GM18861 (cell line): ENCODE measurements at regions not wholly inside any gene's neighbourhood (a gene's known extent, or its start where the extent isn't known, plus 50 kb on each side); places are given as distances from the start of the nearest gene placed in this dataset.

Experiments used
- ATAC-seq: cut with Tn5 transposase; IDR thresholded peaks from one replicate; pipeline ENCODE4 v1.9.1; 2021; ENCODE audit not compliant: unreplicated experiment

DNA sequence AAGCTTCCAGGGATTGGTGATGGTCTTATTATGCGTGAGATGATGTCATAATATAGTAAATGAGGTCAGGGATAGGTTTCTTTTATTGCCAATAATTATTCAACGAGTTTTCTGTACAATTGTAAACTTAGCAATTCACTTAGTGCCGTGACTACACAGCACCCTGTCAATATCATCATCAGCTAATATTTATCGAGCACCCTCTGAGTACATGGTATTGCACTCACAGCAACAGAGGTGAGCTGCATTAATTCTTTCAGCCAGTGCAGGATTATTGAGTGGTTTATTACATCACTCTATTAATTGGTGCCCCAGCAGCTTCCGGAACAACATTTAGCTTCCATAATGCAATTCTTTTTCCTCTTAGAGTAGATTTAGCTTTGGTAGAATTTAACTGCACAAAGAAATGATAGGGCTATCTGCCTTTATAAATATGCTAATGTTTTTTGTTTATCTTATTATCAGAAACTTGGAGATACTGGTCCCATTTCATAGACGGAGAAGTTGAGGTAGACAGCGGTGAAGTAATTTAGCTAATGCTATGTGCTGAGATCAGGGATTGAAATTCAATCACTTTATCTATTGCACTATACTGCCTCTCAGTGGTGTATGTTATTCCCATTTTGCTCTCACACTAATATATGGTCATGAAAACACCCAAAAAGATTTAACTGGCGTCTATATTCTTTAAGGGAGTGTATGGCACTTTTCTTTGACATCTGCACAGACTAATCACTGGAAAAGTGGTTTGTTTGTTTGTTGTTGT, 726.1 kb upstream of the WWC1 start:
- no peak for ATAC-seq

- no peak for ATAC-seq
Observed at GRCh38 chr5:167570431-167570830, 721.0 kb upstream of the WWC1 start.

- no peak for ATAC-seq
Observed at GRCh38 chr5:167571824-167572223, 719.6 kb upstream of the WWC1 start.

- ATAC-seq = no peak
Observed at GRCh38 chr5:167573370-167574127, 717.9 kb upstream of the WWC1 start.

DNA sequence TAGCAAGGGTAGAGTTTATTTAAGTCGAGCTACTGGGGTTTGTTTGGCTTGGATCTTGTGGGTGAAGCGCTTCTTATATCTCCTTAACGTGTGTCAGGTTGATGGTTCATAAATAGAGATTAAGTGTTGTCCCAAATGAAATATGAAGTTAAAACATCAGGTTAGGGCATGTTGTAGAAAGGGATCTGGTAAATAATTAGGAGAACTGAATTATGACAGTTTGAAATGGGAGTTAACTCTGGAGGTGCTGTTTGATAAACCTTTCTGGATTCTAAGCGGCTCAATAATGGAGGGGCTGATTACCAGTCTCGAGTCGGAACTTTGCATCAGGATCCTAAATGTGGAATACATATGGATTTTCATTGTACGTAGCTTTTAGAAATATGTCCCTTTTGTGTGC, 717.0 kb upstream of the WWC1 start:
- no peak for ATAC-seq

DNA sequence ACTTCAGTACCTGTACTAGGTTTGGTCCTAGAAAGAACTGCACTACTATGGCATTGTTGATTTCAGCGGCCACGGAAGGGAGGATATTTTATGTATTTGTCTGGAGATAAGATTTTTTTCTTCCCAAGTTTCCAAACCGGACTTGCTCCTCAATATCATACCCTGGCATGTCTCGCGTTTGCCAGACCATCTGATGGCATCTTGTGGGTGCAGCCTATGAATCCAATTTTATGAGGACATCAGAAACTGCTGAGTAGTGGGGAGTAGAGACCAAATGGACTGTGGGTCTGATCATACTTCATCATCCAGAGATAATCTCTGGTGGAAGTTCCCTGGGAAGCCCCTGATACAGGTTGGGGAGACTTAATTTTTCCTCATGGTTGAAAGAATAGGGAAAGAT, 716.1 kb upstream of the WWC1 start:
- no peak for ATAC-seq

DNA sequence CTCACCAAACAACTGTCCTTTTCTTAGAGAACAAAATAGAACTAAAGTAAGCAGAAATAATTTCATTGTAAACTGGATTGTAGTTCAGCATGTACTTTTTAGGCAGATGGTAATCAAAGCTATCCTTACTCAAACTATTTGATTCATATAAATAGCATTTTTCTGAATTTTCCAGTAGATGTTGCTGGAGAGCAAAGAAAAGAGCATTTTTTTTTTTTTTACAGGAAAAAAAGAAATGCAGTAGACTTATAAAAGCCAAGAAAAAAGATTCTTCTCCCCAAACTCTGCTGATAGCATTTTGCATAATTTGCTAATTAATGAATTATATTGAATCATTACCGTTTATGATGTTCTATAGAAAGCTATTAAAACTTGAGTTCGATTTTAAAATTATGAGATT, 715.3 kb upstream of the WWC1 start:
- ATAC-seq = no peak

DNA sequence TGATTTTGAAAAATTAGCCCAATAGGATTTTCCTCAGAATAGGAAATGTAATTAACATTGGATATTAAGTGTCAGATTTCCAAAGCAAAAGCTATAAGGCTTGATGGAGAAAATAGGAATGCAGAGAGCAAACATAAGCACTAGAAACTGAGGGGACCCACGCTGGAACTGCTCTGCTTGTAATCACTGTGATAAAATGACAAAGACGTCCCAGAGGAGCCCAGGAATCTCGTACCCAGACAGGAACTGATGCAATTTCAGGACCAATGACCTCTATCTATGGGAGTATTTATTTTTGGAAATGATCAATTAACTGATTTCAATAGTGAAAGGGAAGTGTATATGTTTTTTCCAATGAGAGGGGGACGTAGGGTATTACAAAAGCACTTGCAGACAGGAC, 714.5 kb upstream of the WWC1 start:
- no peak for ATAC-seq

DNA sequence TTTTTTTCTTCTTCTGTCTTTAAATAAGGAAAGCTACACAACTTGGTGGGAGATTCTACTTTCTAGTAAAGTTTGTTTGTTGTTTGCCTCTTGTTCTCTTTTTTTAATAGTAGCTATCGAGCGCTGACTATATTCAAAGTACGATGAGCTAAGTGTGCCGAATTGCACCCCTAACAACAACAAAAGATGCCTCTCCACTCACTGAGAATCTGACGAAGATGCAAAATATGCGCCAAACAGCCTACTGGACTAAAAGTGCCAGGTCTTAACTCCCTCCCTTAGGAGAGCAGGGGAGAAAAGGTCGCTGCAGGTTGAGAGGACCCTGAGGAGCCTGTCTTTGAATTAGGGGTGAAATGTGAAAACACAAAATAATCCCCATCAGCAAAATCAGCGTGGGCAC, 713.8 kb upstream of the WWC1 start:
- no peak for ATAC-seq

GRCh38 chr5:167578977-167579692, 712.3 kb upstream of the WWC1 start:
- no peak for ATAC-seq

- no peak for ATAC-seq
Observed at GRCh38 chr5:167579693-167580055, 711.8 kb upstream of the WWC1 start.

DNA sequence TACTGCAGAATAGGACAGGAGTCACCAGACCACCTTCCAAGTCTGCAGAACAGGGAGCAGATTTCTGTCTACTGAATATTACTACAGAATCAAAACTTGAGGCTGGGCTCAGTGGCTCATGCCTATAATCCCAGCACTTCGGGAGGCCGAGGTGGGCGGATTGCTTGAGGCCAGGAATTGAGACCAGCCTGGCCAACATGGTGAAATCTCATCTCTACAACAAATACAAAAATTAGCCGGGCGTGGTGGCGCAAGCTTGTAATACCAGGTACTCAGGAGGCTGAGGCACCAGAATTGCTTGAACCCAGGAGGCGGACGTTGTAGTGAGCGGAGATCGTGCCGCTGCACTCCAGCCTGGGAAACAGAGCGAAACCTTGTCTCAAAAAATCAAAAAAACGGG, 710.8 kb upstream of the WWC1 start:
- ATAC-seq = no peak

DNA sequence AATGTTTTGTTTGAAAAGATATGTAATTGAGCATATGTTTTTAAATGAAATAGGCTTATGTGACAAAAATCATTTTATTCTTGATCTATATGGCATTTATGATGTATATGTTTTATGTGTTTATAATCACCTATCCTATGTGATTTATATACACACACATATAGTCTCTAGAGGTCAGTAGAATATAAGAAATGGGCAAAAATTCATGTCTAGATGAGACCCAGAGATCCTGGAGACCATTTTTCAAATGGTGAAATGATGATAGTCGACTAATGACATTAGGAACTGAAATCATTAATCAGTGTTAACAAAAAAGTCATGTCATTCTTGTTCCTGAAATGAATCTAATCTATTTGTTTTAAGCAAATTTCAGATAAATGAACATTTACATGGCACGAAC, 709.2 kb upstream of the WWC1 start:
- no peak for ATAC-seq

DNA sequence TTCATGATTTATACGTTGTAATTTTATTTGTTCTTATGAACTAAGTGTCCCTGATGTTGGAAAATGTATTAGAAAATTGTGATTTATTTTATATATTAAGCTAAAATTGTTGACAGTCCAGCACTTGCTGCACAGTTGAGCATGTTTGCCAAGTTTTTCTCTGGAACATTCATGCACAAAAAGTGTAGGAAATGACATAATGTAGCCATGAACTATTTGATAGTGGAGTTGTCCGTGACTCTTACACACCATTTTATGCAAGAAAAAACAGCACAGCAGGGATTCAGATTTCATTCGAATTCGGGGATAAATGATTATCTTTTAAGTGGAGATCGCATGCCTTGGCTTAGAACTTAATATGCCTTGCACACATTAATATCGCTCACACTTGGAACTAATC, 708.6 kb upstream of the WWC1 start:
- ATAC-seq = no peak

GRCh38 chr5:167585184-167585583, 706.3 kb upstream of the WWC1 start:
- no peak for ATAC-seq

- no peak for ATAC-seq
Observed at GRCh38 chr5:167587772-167588437, 703.5 kb upstream of the WWC1 start.

DNA sequence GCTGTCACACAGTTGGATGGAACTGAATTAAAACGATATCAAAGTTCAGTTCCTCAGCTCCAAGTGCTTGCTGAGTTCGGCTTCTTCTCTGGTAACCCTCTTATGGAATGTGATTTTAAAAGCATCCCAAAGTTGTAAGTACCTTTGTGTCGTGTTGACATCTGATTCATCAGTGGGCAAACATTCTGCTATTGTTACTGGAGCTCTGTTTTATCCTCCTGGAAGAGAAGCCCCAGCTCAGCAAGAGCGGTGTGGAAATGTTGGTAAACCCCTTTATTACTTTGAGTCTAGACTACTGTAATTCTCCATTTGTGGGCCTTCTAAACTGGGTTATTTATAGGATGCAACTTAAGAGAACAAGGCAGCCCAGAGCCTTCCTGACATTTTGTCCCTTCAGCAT, 699.3 kb upstream of the WWC1 start:
- no peak for ATAC-seq

DNA sequence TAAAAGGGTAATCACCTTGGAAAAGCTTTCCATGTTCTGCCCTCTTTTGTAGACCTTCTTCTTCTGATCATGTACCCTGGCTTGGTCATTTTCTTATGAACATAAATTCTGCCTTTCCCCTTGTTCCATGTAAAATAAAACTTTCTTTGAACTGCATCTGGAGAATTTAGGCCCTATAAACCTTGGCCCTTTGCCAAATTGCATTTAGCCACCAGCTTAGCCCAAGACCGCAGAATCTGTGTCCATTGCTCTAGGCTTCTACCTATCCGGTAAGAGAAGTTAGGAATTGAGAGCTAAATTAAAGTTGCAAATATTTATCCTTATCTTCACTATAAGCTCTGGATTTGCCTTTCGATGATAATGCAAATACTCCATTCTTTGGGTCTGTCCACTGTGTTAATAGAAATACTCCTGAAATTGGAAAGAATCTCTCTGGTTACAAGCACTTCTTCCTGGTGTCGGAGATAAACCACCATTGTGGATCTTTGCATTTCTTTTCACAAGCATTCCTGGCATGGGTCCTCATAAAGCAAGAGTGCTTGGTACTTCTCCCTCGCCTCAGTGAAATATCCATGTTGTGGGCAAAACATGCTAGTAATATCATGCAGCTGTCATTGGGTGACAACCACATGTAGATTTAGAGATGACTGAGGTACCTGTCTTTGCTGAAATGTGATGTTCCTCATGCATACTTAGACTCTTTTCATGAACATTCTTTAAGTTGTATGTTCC, 698.0 kb upstream of the WWC1 start:
- no peak for ATAC-seq

- ATAC-seq = no peak
Observed at GRCh38 chr5:167594061-167594435, 697.4 kb upstream of the WWC1 start.

GRCh38 chr5:167594750-167595149, 696.7 kb upstream of the WWC1 start:
- ATAC-seq = no peak

- ATAC-seq = no peak
Observed at GRCh38 chr5:167595196-167595595, 696.2 kb upstream of the WWC1 start.
